ENCODE measurements at regions not wholly inside any gene's neighbourhood (a gene's known extent, or its start where the extent isn't known, plus 50 kb on each side); places are given as distances from the start of the nearest gene placed in this dataset.

GRCh38 chr4:156439576-156440200 is 486.0 kb upstream of the CTSO start:
- FAIRE-seq = no peak

More at GRCh38 chr4:156439576-156440200, 486.0 kb upstream of the CTSO start:
- no TSS peak for BruUV-seq (replicated peaks)
- Histone ChIP-seq H3K27me3 (ENCODE audit: control insufficient read depth in 2 of 2, insufficient read depth in 2 of 2, low read length in 2 of 2) (no peaks in the 10 kb centered on the region), H3K4me2 (ENCODE audit: insufficient read depth, low read length) (no peak overlapping the region), H4K20me1 (replicated peaks; ENCODE audit: control insufficient read depth, extremely low read depth, insufficient read depth, low read length) (no peaks in the 10 kb centered on the region), H2AFZ (ENCODE audit: low read depth, low read length) (no peak overlapping the region), H3K27ac (ENCODE audit: insufficient read depth, low read depth, low read length) (no peak overlapping the region), H3K36me3 (ENCODE audit: control insufficient read depth in 2 of 2, extremely low read depth in 1 of 2, insufficient read depth in 2 of 2, low read length in 2 of 2) (no peaks in the 10 kb centered on the region), H3K9me3 (replicated peaks; ENCODE audit: control insufficient read depth, insufficient read depth, low read length) (no peaks in the 10 kb centered on the region), H3K4me3 (replicated peaks in 1 of 3; ENCODE audit: insufficient read depth in 1 of 3, low read depth in 1 of 3, low read length in 3 of 3) (no peak overlapping the region), H3K79me2 (ENCODE audit: control insufficient read depth, insufficient read depth, low read length) (no peaks in the 10 kb centered on the region), H3K4me1 (ENCODE audit: control insufficient read depth, extremely low read depth, insufficient read depth, low read length) (no peaks in the 10 kb centered on the region), H3K9ac (replicated peaks; ENCODE audit: extremely low read depth, insufficient read depth, low read length) (no peak overlapping the region), H3K9me1 (replicated peaks; ENCODE audit: control insufficient read depth, extremely low read depth, insufficient read depth, low read length) (no peaks in the 10 kb centered on the region)
- intact Hi-C loops (cut with micrococcal nuclease) = no loop called here
- dilution Hi-C loops (cut with MboI; ENCODE audit: extremely low pct_ligation_motif_present, low sequenced_read_pairs) = no loop called here
- ChIA-PET POLR2A (no interaction called here), CTCF (no interaction called here)
- TF ChIP-seq MYC (IDR thresholded peaks at IDR 0.05; ENCODE audit: low read depth, low read length) (no peak), JUN (IDR thresholded peaks at IDR 0.05; ENCODE audit: borderline replicate concordance, insufficient read depth, insufficient read length, low read depth) (no peak), MAX (IDR thresholded peaks at IDR 0.05; ENCODE audit: insufficient read depth, insufficient read length) (no peak), GATA2 (IDR thresholded peaks at IDR 0.05; ENCODE audit: insufficient read depth, insufficient read length, low read depth, low read length) (no peak), CTCF (IDR thresholded peaks at IDR 0.05; ENCODE audit: extremely low read depth in 1 of 2, insufficient read depth in 1 of 2, low read depth in 1 of 2, low read length in 2 of 2) (no peak), POLR2A (IDR thresholded peaks at IDR 0.05; ENCODE audit: low read depth, low read length) (no peak), POLR2AphosphoS5 (IDR thresholded peaks at IDR 0.05; ENCODE audit: insufficient read depth, low read depth, low read length) (no peak), EZH2 (IDR thresholded peaks at IDR 0.05; ENCODE audit: borderline replicate concordance, low read depth, low read length, severe bottlenecking) (no peak), FOS (IDR thresholded peaks at IDR 0.05; ENCODE audit: borderline replicate concordance, insufficient read depth, low read length) (no peak)
- no peak for DNase-seq (ENCODE audit: low read depth, low spot score)

Data from endothelial cell of umbilical vein (primary cell).